GM23248 (cell line): ENCODE measurements at regions not wholly inside any gene's neighbourhood (a gene's known extent, or its start where the extent isn't known, plus 50 kb on each side); places are given as distances from the start of the nearest gene placed in this dataset.
"Not testable (repeated sequence)": the region's sequence is repeated elsewhere in the genome, so short reads cannot be mapped to it uniquely, and the experiment has no call there.

ENCODE experiments used
- EZH2 ChIP-seq: fragments of 200-600 bp; sonication (generic); IDR thresholded peaks from 2 replicates; pipeline ENCODE4 v1.6.1; 2018; ENCODE audit warnings: antibody characterized with exemption, mild to moderate bottlenecking; ENCODE audit not compliant: insufficient read depth, poor library complexity, severe bottlenecking
- EZH2phosphoT487 ChIP-seq: fragments of 200-600 bp; sonication (generic); IDR thresholded peaks from 2 replicates; pipeline ENCODE4 v1.6.1; 2018; ENCODE audit warnings: antibody characterized with exemption, moderate library complexity, mild to moderate bottlenecking, low read depth; ENCODE audit not compliant: insufficient read depth

GRCh38 chr2:176951218-176951617 is 261.4 kb upstream of the HNRNPA3 start:
- TF ChIP-seq EZH2phosphoT487, EZH2: not testable (repeated sequence)
